NT2/D1 (cell line): ENCODE measurements at regions not wholly inside any gene's neighbourhood (a gene's known extent, or its start where the extent isn't known, plus 50 kb on each side); places are given as distances from the start of the nearest gene placed in this dataset.

Experiments
- SUZ12 ChIP-seq: IDR thresholded peaks from 2 replicates; pipeline ENCODE4 v1.6.1; 2011; ENCODE audit not compliant: insufficient read length, insufficient read depth; ENCODE audit errors: extremely low read depth
- YY1 ChIP-seq: IDR thresholded peaks from 2 replicates; pipeline ENCODE4 v1.6.1; 2011; ENCODE audit not compliant: insufficient read length, insufficient read depth
- ZNF274 ChIP-seq: IDR thresholded peaks from 2 replicates; pipeline ENCODE4 v1.6.1; 2011; ENCODE audit warnings: mild to moderate bottlenecking, low read depth, low read length

GRCh38 chr3:18672561-18672960 lies 247.4 kb upstream of the SATB1 start:
- TF ChIP-seq YY1, result no peak
- TF ChIP-seq ZNF274, result no peak
- no peak for TF ChIP-seq SUZ12
